ENCODE measurements at regions not wholly inside any gene's neighbourhood (a gene's known extent, or its start where the extent isn't known, plus 50 kb on each side); places are given as distances from the start of the nearest gene placed in this dataset.

- no peak for DNase-seq (ENCODE audit: low spot score)
- H3K9ac ChIP-seq (ENCODE audit: low read depth in 1 of 2, low read length in 2 of 2), result no peak overlapping the region
- H3K4me1 ChIP-seq (ENCODE audit: control insufficient read depth in 4 of 4, insufficient read depth in 4 of 4, low read length in 3 of 4), result no peaks in the 10 kb centered on the region
- no peaks in the 10 kb centered on the region for H3K9me3 ChIP-seq (ENCODE audit: control insufficient read depth in 4 of 4, low read length in 3 of 4)
- H3K27me3 ChIP-seq (ENCODE audit: control insufficient read depth in 4 of 4, insufficient read depth in 4 of 4, low read length in 3 of 4), result no peaks in the 10 kb centered on the region
- no peak overlapping the region for H3K4me3 ChIP-seq (ENCODE audit: low read depth in 1 of 3, low read length in 3 of 3)
- no peak overlapping the region for H3K27ac ChIP-seq (ENCODE audit: low read depth in 1 of 2, low read length in 2 of 2)
- no peaks in the 10 kb centered on the region for H3K36me3 ChIP-seq (ENCODE audit: control insufficient read depth in 4 of 4, insufficient read depth in 3 of 4, low read depth in 1 of 4, low read length in 3 of 4)
- TF ChIP-seq RXRA (IDR thresholded peaks at IDR 0.05), result no peak
- WGBS, result 80% methylated on average over 7 of the region's 7 CpGs
Observed at GRCh38 chr18:40440088-40440487, 1514.9 kb upstream of the PIK3C3 start.

GRCh38 chr18:40437517-40437916 lies 1517.5 kb upstream of the PIK3C3 start:
- no peaks in the 10 kb centered on the region for H3K4me1 ChIP-seq (ENCODE audit: control insufficient read depth in 4 of 4, insufficient read depth in 4 of 4, low read length in 3 of 4)
- no peak overlapping the region for H3K27ac ChIP-seq (ENCODE audit: low read depth in 1 of 2, low read length in 2 of 2)
- H3K9ac ChIP-seq (ENCODE audit: low read depth in 1 of 2, low read length in 2 of 2), result no peak overlapping the region
- TF ChIP-seq JUND (IDR thresholded peaks at IDR 0.05), result no peak
- no peak for TF ChIP-seq HNF4G (IDR thresholded peaks at IDR 0.05)
- no peak for TF ChIP-seq RAD21 (IDR thresholded peaks at IDR 0.05)
- TF ChIP-seq GABPA (IDR thresholded peaks at IDR 0.05 in 1 of 2, conservative IDR thresholded peaks at IDR 0.05 in 1 of 2), result no peak
- TF ChIP-seq ZBTB33 (IDR thresholded peaks at IDR 0.05), result no peak
- no peak for TF ChIP-seq YY1 (IDR thresholded peaks at IDR 0.05)
- TF ChIP-seq REST (IDR thresholded peaks at IDR 0.05), result no peak
- TF ChIP-seq NR2F2 (IDR thresholded peaks at IDR 0.05), result no peak
- no peak for TF ChIP-seq SP1 (IDR thresholded peaks at IDR 0.05)
- no peak for TF ChIP-seq FOXA2 (IDR thresholded peaks at IDR 0.05)
- TF ChIP-seq MAX (IDR thresholded peaks at IDR 0.05), result no peak
- TF ChIP-seq EGR1 (IDR thresholded peaks at IDR 0.05; ENCODE audit: low read depth in 2 of 2), result no peak
- no peak for TF ChIP-seq ATF3 (IDR thresholded peaks at IDR 0.05)
- no peak for TF ChIP-seq CTCF (IDR thresholded peaks at IDR 0.05; ENCODE audit: low read depth, low read length, missing input control)
- TF ChIP-seq RXRA (IDR thresholded peaks at IDR 0.05), result no peak
- TF ChIP-seq TAF1 (conservative IDR thresholded peaks at IDR 0.05), result no peak
- no peak for TF ChIP-seq FOXA1 (IDR thresholded peaks at IDR 0.05)
- TF ChIP-seq HNF4A (conservative IDR thresholded peaks at IDR 0.05), result no peak
- WGBS, result 51% methylated on average over 3 of the region's 3 CpGs
- DNase-seq (ENCODE audit: low spot score), result no peak
- no peaks in the 10 kb centered on the region for H3K36me3 ChIP-seq (ENCODE audit: control insufficient read depth in 4 of 4, insufficient read depth in 3 of 4, low read depth in 1 of 4, low read length in 3 of 4)
- no peak overlapping the region for H3K4me3 ChIP-seq (ENCODE audit: low read depth in 1 of 3, low read length in 3 of 3)
- H3K9me3 ChIP-seq (ENCODE audit: control insufficient read depth in 4 of 4, low read length in 3 of 4), result no peaks in the 10 kb centered on the region
- no peaks in the 10 kb centered on the region for H3K27me3 ChIP-seq (ENCODE audit: control insufficient read depth in 4 of 4, insufficient read depth in 4 of 4, low read length in 3 of 4)

Data from liver (tissue), 8 donors.